ENCODE measurements at regions not wholly inside any gene's neighbourhood (a gene's known extent, or its start where the extent isn't known, plus 50 kb on each side); places are given as distances from the start of the nearest gene placed in this dataset.

GRCh38 chr13:95499811-95500712 lies 52.5 kb upstream of the CLDN10 start:
- no peak for DNase-seq (ENCODE audit: low read depth)

GRCh38 chr13:95502216-95502615 lies 50.3 kb upstream of the CLDN10 start:
- no peak for DNase-seq (ENCODE audit: low read depth)

Measured in T-helper 22 cell (primary cell).